ENCODE measurements at regions not wholly inside any gene's neighbourhood (a gene's known extent, or its start where the extent isn't known, plus 50 kb on each side); places are given as distances from the start of the nearest gene placed in this dataset.

DNA sequence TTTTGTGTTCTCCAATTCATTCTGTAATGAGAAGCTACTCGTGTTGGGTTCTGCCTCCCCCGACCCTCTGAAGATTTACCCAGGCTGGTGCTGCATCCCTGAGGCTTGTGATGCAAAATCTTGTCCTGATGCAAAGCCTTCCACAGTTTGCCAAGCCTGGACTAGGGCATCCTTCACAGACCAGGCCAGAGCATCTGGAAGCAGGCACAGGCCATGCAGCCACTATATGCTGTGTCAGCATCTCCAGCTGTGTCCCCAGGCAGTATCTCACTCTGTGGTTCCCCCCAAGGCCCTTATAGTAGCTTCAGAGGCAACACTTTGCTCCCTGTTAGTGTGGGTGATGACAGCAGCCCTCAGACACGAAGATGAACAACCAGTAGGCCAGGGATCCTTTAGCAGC is 77.3 kb upstream of the RCN1 start:
- Mint-ChIP-seq H3K4me1 (no peaks in the 10 kb centered on the region), H3K36me3 (no peaks in the 10 kb centered on the region), H3K4me3 (no peak overlapping the region), H3K27ac (no peak overlapping the region), H3K27me3 (peaks cover 27% of the 10 kb centered on the region), H3K9me3 (no peaks in the 10 kb centered on the region)

DNA sequence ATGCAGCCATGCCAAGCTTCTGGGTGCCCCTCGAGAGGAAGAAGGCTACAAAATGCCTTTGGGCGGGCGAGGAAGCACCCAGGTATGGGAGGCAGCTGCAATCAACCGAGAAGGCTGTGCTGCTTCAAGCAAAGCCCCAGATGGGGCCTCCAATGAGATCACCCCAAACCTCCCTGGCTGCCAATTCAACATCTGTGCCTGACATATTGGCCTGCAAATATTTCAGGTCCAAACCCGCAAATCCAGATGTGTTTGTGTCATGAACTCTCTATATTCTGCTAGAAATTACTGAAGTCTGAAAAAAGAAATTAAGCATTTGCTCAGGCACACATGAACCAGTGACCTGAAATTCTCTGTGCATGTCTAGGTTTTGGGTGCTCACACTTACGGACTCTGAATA is 78.8 kb upstream of the RCN1 start:
- Mint-ChIP-seq H3K4me1 (no peaks in the 10 kb centered on the region), H3K36me3 (no peaks in the 10 kb centered on the region), H3K27me3 (peaks cover 32% of the 10 kb centered on the region), H3K9me3 (no peaks in the 10 kb centered on the region), H3K4me3 (no peak overlapping the region), H3K27ac (no peak overlapping the region)

DNA sequence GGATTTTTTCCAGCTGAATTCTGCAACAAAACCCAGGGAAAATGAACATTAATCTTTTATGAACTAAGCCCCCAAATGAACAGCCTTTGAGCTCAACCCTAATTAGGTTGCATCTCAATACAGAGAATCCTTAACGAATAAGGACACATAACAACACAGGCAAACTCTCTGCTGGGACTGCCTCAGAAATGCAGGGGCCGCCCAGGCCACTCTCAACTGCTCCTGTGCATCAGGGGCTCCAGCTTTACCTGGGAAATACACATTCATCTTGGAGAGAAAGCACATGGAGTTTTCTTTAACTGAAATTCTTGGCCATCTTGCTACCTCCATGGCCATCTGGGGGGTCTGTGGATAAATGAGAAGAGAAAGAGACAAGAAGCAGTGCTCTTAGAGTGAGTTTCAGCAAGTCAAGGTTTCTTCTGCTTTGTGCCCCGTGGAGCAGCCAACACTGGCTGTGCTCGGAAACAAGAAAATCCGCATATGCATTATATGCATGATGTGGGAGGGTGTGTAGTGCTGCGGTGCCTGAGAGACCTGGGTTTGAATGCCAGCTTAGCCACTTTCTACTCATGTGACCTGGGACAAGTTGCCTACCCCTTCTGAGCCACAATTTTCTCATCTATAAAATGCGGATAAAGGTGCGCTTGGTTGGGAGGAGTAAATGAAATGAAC is 81.9 kb upstream of the RCN1 start:
- Mint-ChIP-seq H3K4me3 (no peak overlapping the region), H3K36me3 (no peaks in the 10 kb centered on the region), H3K27ac (no peak overlapping the region), H3K4me1 (peaks cover 5% of the 10 kb centered on the region), H3K27me3 (peaks cover 25% of the 10 kb centered on the region), H3K9me3 (no peaks in the 10 kb centered on the region)

DNA sequence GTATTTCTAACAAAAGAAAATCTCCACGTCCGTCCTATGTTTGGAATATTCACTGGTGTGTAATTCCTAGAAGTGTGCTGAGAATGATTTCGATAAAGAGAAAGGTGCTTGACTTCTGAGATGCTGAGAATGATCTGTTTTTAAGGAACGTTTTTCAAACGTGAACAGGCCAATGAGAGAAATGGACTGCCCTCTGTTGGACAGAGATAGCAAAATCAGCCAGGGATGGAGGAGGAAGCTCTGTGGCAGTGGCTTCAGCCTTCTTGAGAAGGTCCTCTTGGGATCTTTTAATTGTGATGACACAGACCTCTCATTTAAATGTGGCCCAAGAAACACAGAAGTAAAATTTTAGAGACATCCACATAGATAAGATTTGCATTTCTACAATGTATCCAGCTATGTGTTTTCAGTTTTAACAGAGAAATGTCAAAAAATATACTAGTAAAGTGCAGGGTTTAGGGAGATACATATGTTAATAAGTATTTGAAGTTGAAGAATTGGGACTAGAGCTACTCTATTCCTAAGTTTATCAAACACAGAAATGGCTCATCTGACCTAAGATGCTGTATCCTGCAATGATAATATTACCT is 84.0 kb upstream of the RCN1 start:
- Mint-ChIP-seq H3K4me1 (peaks cover 5% of the 10 kb centered on the region), H3K27me3 (peaks cover 25% of the 10 kb centered on the region), H3K4me3 (no peak overlapping the region), H3K9me3 (no peaks in the 10 kb centered on the region), H3K27ac (no peak overlapping the region), H3K36me3 (no peaks in the 10 kb centered on the region)

DNA sequence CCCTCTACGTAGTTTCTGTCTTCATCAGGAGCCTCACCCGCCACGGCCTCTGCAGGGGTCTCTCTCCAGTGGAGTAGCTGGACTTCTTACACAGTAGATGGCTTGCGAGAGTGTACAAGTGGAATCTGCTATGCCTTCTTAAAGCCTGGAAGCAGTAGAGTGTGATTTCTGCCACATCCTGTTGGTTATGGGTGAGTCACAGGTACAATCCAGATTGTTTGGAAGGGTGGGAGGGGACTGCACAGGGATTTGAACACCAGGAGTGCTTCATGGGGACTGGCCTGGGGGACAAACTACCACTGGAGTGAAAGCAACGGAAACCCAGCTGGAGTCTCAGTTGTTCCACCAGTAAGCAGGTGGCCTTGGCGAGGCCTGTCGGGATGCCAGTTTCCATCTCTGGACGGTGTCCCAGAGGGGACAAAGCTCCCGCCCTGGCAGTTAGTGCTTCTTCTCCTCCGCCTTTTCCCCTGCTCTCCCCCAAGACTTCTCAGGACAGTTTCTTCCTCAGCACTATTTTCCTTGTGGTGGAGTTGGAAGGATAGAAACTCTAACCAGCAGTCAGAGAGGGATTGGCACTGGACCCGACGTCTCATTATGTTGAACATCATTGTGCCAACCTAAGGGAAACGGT is 85.0 kb upstream of the RCN1 start:
- no peaks in the 10 kb centered on the region for H3K9me3 Mint-ChIP-seq
- H3K27ac Mint-ChIP-seq = no peak overlapping the region
- no peaks in the 10 kb centered on the region for H3K36me3 Mint-ChIP-seq
- peaks cover 28% of the 10 kb centered on the region for H3K27me3 Mint-ChIP-seq
- H3K4me3 Mint-ChIP-seq = no peak overlapping the region
- peaks cover 5% of the 10 kb centered on the region for H3K4me1 Mint-ChIP-seq

DNA sequence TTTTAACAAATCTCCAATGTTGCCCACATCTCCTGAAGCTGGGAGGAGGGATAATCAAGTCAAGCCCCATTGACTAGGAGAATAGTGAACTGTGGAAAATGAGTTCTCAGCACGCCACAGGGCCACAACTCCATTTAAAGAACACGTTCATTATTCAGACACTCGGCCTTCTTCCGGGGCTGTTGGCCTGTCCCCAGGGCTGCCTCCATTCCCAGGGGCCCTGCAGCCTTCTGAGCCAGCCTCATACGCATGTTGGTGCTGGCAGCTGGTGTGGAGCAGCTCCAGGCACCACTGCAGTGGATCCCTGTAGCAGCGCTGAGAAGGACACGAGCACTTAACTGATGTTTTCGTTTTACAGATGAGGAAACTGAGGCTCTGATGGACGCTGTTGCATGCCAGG is 87.5 kb upstream of the RCN1 start:
- H3K9me3 Mint-ChIP-seq = no peaks in the 10 kb centered on the region
- H3K27ac Mint-ChIP-seq = no peak overlapping the region
- H3K4me1 Mint-ChIP-seq = peaks cover 5% of the 10 kb centered on the region
- H3K4me3 Mint-ChIP-seq = no peak overlapping the region
- H3K27me3 Mint-ChIP-seq = peaks cover 21% of the 10 kb centered on the region
- no peaks in the 10 kb centered on the region for H3K36me3 Mint-ChIP-seq

DNA sequence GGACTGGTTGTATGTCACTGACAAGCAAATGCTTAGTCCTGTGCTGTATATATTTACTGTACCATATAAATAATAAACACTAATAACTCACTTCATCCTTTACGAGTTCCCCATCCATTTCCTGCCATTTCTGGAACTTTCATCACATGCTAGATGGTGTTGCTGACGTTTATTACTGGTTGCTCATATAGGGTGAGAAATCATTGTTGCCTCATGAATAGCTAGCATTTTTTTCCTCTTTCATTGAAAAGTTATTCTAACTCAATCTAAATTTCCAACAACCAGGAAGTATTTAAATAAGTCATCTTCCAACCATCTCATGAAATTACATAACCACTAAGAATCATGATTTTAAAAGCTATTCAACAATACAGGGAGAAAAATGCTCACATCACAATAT is 88.6 kb upstream of the RCN1 start:
- Mint-ChIP-seq H3K4me1 (peaks cover 5% of the 10 kb centered on the region), H3K9me3 (no peaks in the 10 kb centered on the region), H3K27me3 (peaks cover 21% of the 10 kb centered on the region), H3K36me3 (no peaks in the 10 kb centered on the region), H3K4me3 (no peak overlapping the region), H3K27ac (no peak overlapping the region)

DNA sequence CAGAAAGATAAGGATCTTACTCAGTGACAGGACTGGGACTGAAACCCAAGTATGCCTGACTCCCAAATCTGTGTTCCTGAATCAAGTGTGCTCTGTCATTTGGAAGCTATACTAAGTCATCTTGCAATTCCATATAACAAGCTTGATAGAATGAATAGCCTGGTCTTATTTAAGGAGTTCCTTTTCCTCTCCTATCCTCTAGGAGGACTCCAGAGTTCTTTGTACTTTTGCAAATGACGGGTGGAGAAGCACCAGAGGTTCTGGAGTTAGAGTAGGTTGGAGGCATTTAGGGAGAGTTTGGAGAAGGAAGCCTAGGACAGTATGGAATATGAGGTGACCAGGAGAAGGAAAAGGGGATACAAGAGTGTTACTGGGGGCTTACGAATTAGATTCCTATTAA is 92.9 kb upstream of the RCN1 start:
- Mint-ChIP-seq H3K36me3 (no peaks in the 10 kb centered on the region), H3K9me3 (no peaks in the 10 kb centered on the region), H3K27ac (no peak overlapping the region)

DNA sequence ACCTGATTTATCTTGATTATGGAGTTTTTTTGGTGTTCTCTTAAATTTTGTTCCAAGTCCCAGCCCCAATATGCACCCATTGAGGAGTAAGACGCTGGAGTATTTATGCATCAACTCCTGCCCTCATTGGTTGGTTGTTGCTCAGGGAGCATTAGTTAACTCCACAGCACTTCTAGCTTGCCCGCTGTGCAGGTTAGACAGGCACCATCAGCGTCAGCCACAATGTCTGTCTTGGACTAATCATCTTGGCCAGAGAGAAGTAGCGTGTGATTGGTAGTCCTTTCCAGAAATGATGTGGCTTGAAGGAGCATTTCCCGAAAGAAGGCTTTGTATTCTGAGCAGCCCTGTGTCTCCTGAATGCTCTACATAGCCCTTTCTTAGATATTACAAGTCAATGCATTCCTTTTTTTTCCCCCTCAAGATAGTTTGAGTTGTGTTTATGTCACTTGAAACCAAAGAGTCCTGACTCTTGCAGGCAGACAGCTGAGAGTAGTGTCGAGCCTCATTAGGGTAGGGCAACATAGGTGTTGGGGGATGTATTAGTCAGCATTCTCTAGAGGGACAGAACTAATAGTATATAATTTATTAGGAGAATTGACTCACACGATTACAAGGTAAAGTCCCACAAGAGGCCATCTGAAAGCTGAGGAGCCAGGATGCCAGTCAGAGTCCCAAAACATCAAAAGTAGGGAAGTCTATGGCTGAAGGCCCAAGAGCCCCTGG is 94.6 kb upstream of the RCN1 start:
- no peak overlapping the region for H3K4me3 Mint-ChIP-seq
- no peak overlapping the region for H3K27ac Mint-ChIP-seq
- H3K9me3 Mint-ChIP-seq = no peaks in the 10 kb centered on the region
- peaks cover 10% of the 10 kb centered on the region for H3K27me3 Mint-ChIP-seq
- no peaks in the 10 kb centered on the region for H3K36me3 Mint-ChIP-seq
- H3K4me1 Mint-ChIP-seq = peaks cover 20% of the 10 kb centered on the region

More for the DNA sequence above, 92.9 kb upstream of the RCN1 start:
- Mint-ChIP-seq H3K4me3 (no peak overlapping the region), H3K4me1 (peaks cover 20% of the 10 kb centered on the region), H3K27me3 (peaks cover 14% of the 10 kb centered on the region)

DNA sequence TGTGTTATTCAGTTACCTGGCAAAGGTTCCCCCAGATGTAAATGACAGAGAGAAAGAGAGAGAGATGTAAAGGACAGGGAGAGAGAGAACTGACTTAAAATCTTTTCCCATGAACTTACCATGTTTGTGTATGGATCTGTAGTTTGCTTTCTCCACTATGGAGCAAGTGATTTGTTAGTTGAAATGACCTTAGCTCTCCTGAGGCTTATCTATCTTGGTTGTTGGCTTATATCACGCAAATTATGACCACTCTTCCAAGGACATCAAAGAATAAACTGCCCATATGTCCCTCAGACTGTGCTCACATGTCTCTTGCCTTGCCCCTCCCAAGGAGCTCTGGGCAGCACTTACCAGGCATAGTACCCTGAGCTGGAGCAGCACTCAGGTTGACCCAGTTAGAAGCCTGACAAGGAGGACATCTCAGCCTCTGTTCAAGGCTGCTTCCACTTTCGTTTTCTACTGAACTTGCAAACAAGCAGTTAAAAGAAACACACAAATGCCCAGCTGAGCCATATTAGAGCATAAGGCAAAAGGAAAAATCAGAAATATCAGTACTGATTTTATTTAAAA is 95.3 kb upstream of the RCN1 start:
- Mint-ChIP-seq H3K27ac (no peak overlapping the region), H3K9me3 (no peaks in the 10 kb centered on the region), H3K4me3 (peak overlapping the region; percentile 57), H3K27me3 (peaks cover 8% of the 10 kb centered on the region), H3K36me3 (no peaks in the 10 kb centered on the region), H3K4me1 (peaks cover 20% of the 10 kb centered on the region)

DNA sequence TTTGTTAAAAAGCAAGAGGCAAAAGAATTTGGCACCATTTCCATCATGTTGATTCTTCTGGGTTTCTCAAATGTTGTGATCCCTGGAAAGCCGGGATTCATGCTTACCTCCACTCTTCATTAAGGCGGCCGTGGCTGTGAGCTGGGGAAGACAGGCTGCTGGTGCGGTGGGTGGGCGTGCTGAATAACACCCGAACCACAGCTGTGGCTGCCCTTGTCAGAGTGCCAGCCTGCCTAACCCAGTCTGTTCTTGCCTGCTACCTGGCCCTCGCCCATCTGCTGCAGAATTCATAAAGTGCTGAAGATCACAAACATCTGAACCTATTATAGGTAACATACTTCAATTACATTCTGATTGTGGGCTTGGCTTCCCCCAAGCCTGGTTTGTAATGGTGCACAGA is 95.8 kb upstream of the RCN1 start:
- Mint-ChIP-seq H3K27me3 (peaks cover 8% of the 10 kb centered on the region), H3K4me1 (peaks cover 20% of the 10 kb centered on the region), H3K27ac (no peak overlapping the region), H3K4me3 (no peak overlapping the region), H3K36me3 (no peaks in the 10 kb centered on the region), H3K9me3 (no peaks in the 10 kb centered on the region)

DNA sequence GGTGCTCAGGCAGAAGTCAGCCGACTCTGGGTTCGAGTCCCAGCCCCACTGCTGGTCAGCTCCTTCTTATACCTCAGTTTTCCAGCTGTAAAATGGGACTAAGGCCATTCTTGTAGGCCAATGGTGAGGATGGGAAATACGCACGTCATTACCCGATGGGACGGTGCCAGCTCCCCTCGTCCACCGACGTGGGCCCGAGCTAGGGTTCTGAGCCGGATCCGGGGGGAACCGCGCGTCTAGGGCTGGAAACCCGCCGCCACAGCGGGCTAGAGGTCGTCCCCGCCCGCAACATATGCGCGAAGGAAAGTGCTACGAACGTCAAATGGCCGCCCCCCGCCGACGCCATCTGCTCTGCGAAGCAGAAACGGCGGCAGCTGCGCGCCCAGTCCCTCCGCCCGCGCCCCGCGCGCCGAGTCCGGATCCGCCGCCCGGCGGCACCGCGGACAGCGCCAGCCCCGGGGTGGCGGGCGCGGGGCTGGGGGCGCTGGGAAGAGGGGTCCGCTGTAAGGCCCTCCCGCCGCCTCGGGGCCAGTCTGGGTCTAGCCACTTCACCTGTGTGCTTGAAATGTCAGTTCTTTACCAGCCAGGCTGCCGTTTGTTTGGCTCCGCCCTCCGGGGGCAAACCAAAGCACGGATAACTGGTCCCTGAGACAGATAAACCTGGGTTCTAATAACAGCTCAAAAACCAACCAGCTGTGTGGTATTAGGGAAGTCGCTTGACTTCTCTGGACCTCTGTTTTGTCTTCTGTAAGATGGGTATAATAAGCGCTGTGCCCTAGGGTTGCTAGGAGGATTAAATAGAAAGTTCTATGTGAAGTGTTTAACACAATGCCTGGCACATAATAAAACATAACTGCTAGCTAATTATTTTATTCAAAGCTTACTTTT is 103.5 kb upstream of the RCN1 start:
- Mint-ChIP-seq H3K27ac (no peak overlapping the region), H3K4me1 (no peaks in the 10 kb centered on the region), H3K9me3 (no peaks in the 10 kb centered on the region), H3K36me3 (no peaks in the 10 kb centered on the region), H3K27me3 (peaks cover 31% of the 10 kb centered on the region), H3K4me3 (no peak overlapping the region)

DNA sequence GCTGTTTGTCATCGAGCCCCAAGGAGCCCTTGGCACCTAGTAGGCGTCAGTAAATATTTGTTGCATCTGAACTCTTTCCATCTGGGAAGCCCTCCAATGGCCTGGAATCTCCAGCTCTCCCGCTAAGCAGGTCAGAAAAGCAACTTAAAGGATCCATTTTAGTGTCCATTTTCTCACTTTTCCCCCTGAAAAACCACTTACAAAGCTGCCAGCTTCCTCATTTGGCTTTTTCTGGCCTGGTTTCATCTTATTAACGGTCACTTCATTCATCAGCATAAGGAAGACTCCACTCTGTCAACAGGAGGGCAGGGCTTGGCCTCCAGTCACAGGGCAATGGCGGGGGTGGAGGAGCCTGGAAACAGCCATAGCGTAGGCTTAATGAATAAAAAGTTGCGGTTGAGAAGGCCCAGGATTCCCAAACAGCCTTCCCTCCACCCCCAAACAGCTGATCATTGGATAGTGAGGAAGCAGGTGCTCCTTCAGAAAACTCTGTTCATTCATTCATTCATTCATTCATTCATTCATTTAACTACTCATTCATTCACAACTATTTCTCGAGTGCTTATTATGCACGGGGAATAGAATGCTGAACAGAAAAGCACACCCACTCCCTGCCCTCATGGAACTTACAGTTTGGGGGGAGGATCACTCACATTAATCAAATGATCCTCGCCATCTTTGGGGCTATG is 104.5 kb upstream of the RCN1 start:
- Mint-ChIP-seq H3K27ac (no peak overlapping the region), H3K4me3 (no peak overlapping the region), H3K36me3 (no peaks in the 10 kb centered on the region), H3K27me3 (peaks cover 37% of the 10 kb centered on the region), H3K9me3 (no peaks in the 10 kb centered on the region), H3K4me1 (no peaks in the 10 kb centered on the region)

DNA sequence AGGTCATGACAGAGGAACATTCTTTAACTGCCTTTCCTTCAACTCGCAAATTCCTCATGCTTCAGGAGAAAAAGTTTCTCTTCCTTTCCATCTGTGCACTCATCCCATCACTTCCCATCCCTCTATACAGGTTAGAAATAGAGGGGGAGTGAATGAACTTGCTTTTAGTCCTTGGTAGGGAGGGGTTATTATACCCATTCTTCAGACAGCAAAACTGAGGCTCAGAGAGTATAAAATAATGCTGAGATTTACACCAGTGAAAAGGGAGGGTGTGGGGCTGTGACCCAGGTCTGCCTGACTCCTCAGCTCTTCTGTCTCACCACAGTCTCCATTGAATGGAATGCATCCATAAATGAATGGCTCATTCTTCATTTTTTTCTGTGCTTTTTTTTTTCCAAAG is 109.4 kb upstream of the RCN1 start:
- no peaks in the 10 kb centered on the region for H3K4me1 Mint-ChIP-seq
- peaks cover 6% of the 10 kb centered on the region for H3K9me3 Mint-ChIP-seq
- peaks cover 30% of the 10 kb centered on the region for H3K27me3 Mint-ChIP-seq
- H3K4me3 Mint-ChIP-seq = no peak overlapping the region
- no peaks in the 10 kb centered on the region for H3K36me3 Mint-ChIP-seq
- H3K27ac Mint-ChIP-seq = no peak overlapping the region

All from activated naive CD4-positive, alpha-beta T cell treated with anti-CD3 and anti-CD28 coated beads, Interleukin-2, amount 50 U/mL, for 24 hours (primary cell).